Upper lobe of right lung (tissue), 1 donor: ENCODE measurements at regions not wholly inside any gene's neighbourhood (a gene's known extent, or its start where the extent isn't known, plus 50 kb on each side); places are given as distances from the start of the nearest gene placed in this dataset.

Experiments
- ATAC-seq: fragments of 200-7000 bp; cut with Tn5 transposase; one replicate; pipeline ENCODE4 v1.9.1; 2020; ENCODE audit warnings: mild to moderate bottlenecking, moderate library complexity
- DNase-seq: peaks from one replicate; pipeline ENCODE4 v3.0.0-alpha.2; 2020
- H3K27ac ChIP-seq: fragments of 200-600 bp; one replicate; pipeline ENCODE4 v1.8.0; 2022
- H3K27me3 ChIP-seq: fragments of 200-600 bp; one replicate; pipeline ENCODE4 v1.8.0; 2022; ENCODE audit warnings: mild to moderate bottlenecking
- H3K36me3 ChIP-seq: fragments of 200-600 bp; one replicate; pipeline ENCODE4 v1.8.0; 2022
- H3K4me1 ChIP-seq: fragments of 200-600 bp; one replicate; pipeline ENCODE4 v1.8.0; 2022
- H3K4me3 ChIP-seq: fragments of 200-600 bp; one replicate; pipeline ENCODE4 v1.8.0; 2022; ENCODE audit warnings: mild to moderate bottlenecking
- H3K9me3 ChIP-seq: fragments of 200-600 bp; one replicate; pipeline ENCODE4 v1.8.0; 2022
- CTCF ChIP-seq: fragments of 200-600 bp; IDR thresholded peaks from one replicate; pipeline ENCODE4 v1.8.0; 2022; ENCODE audit warnings: antibody characterized with exemption
- intact Hi-C: fragments of 100-400 bp; cut with DNase I; formaldehyde crosslinking; loops from one replicate; pipeline ENCODE4 v1.11.0; 2022
- donor health status: DM: no; HTN: yes; CAD: no; lungs with severe emphysema.

GRCh38 chr16:65394281-65394680, 272.4 kb upstream of the CDH11 start:
- no peak overlapping the region for H3K4me3 ChIP-seq
- H3K27ac ChIP-seq = no peak overlapping the region
- H3K36me3 ChIP-seq = no peaks in the 10 kb centered on the region
- intact Hi-C loops = no loop called here
- TF ChIP-seq CTCF = no peak
- no peak for ATAC-seq
- H3K4me1 ChIP-seq = no peaks in the 10 kb centered on the region
- no peaks in the 10 kb centered on the region for H3K9me3 ChIP-seq
- DNase-seq = no peak
- H3K27me3 ChIP-seq = no peaks in the 10 kb centered on the region

- no peaks in the 10 kb centered on the region for H3K36me3 ChIP-seq
- no peaks in the 10 kb centered on the region for H3K4me1 ChIP-seq
- TF ChIP-seq CTCF = no peak
- H3K4me3 ChIP-seq = no peak overlapping the region
- H3K27ac ChIP-seq = no peak overlapping the region
- intact Hi-C loops = no loop called here
- H3K9me3 ChIP-seq = no peaks in the 10 kb centered on the region
- no peaks in the 10 kb centered on the region for H3K27me3 ChIP-seq
- no peak for DNase-seq
- peak; percentile 52 for ATAC-seq
Measured at GRCh38 chr16:65392806-65393565, 271.1 kb upstream of the CDH11 start.

- no peaks in the 10 kb centered on the region for H3K9me3 ChIP-seq
- no peak for ATAC-seq
- no peaks in the 10 kb centered on the region for H3K27me3 ChIP-seq
- no peak for TF ChIP-seq CTCF
- intact Hi-C loops = no loop called here
- H3K36me3 ChIP-seq = no peaks in the 10 kb centered on the region
- no peaks in the 10 kb centered on the region for H3K4me1 ChIP-seq
- no peak for DNase-seq
- H3K4me3 ChIP-seq = no peak overlapping the region
- H3K27ac ChIP-seq = no peak overlapping the region
Measured at GRCh38 chr16:65388592-65388991, 266.7 kb upstream of the CDH11 start.

GRCh38 chr16:65386672-65387071, 264.8 kb upstream of the CDH11 start:
- H3K27me3 ChIP-seq = no peaks in the 10 kb centered on the region
- intact Hi-C loops = no loop called here
- no peak overlapping the region for H3K27ac ChIP-seq
- no peaks in the 10 kb centered on the region for H3K36me3 ChIP-seq
- H3K9me3 ChIP-seq = no peaks in the 10 kb centered on the region
- ATAC-seq (no peak), DNase-seq (no peak)
- no peaks in the 10 kb centered on the region for H3K4me1 ChIP-seq
- no peak for TF ChIP-seq CTCF
- H3K4me3 ChIP-seq = no peak overlapping the region

GRCh38 chr16:65384441-65384840, 262.6 kb upstream of the CDH11 start:
- TF ChIP-seq CTCF = no peak
- ATAC-seq = no peak
- H3K27me3 ChIP-seq = no peaks in the 10 kb centered on the region
- H3K4me1 ChIP-seq = no peaks in the 10 kb centered on the region
- H3K36me3 ChIP-seq = no peaks in the 10 kb centered on the region
- intact Hi-C loops = no loop called here
- H3K9me3 ChIP-seq = no peaks in the 10 kb centered on the region
- H3K27ac ChIP-seq = no peak overlapping the region
- H3K4me3 ChIP-seq = no peak overlapping the region
- DNase-seq = no peak

GRCh38 chr16:65377195-65377594, 255.3 kb upstream of the CDH11 start:
- no peaks in the 10 kb centered on the region for H3K36me3 ChIP-seq
- H3K27me3 ChIP-seq = no peaks in the 10 kb centered on the region
- no peak overlapping the region for H3K27ac ChIP-seq
- H3K4me3 ChIP-seq = no peak overlapping the region
- peaks cover 11% of the 10 kb centered on the region for H3K4me1 ChIP-seq
- ATAC-seq (no peak), DNase-seq (no peak)
- intact Hi-C loops = no loop called here
- no peaks in the 10 kb centered on the region for H3K9me3 ChIP-seq
- TF ChIP-seq CTCF = no peak
